WTC11 (cell line): ENCODE measurements at regions not wholly inside any gene's neighbourhood (a gene's known extent, or its start where the extent isn't known, plus 50 kb on each side); places are given as distances from the start of the nearest gene placed in this dataset.

Experiments used
- CTCF ChIP-seq: fragments of 200-600 bp; IDR thresholded peaks from 2 replicates; pipeline ENCODE4 v1.8.0; 2022; ENCODE audit warnings: antibody characterized with exemption
- E2F1 ChIP-seq: sonication (generic); formaldehyde crosslinking; IDR thresholded peaks from 2 replicates; pipeline ENCODE4 v1.8.0; 2022; ENCODE audit warnings: mild to moderate bottlenecking, missing genetic modification reagents
- FOXK1 ChIP-seq: sonication (generic); formaldehyde crosslinking; IDR thresholded peaks from 2 replicates; pipeline ENCODE4 v1.8.0; 2022; ENCODE audit warnings: mild to moderate bottlenecking, moderate library complexity, missing genetic modification reagents
- MXD4 ChIP-seq: fragments of 250-450 bp; sonication (Bioruptor Pico); IDR thresholded peaks from 2 replicates; pipeline ENCODE4 v1.8.0; 2021; ENCODE audit warnings: mild to moderate bottlenecking, moderate library complexity, borderline replicate concordance
- RELA ChIP-seq: sonication (generic); formaldehyde crosslinking; IDR thresholded peaks from 2 replicates; pipeline ENCODE4 v1.8.1; 2022; ENCODE audit warnings: missing genetic modification reagents, mild to moderate bottlenecking, borderline replicate concordance
- USF2 ChIP-seq: sonication (generic); formaldehyde crosslinking; IDR thresholded peaks from 2 replicates; pipeline ENCODE4 v1.8.1; 2023; ENCODE audit warnings: mild to moderate bottlenecking, missing genetic modification reagents, moderate library complexity
- ZNF232 ChIP-seq: sonication (generic); formaldehyde crosslinking; IDR thresholded peaks from 2 replicates; pipeline ENCODE4 v1.8.0; 2022; ENCODE audit warnings: mild to moderate bottlenecking, missing genetic modification reagents

GRCh38 chr2:41464395-41464794 lies 583.4 kb upstream of the PKDCC start:
- TF ChIP-seq FOXK1 (CRISPR knock-in tag) = no peak
- TF ChIP-seq CTCF = no peak
- TF ChIP-seq MXD4 (CRISPR knock-in tag) = no peak
- no peak for TF ChIP-seq ZNF232 (CRISPR knock-in tag)
- TF ChIP-seq RELA = no peak
- TF ChIP-seq E2F1 (CRISPR knock-in tag) = no peak
- TF ChIP-seq USF2 = no peak
